HG03196 (cell line): ENCODE measurements at regions not wholly inside any gene's neighbourhood (a gene's known extent, or its start where the extent isn't known, plus 50 kb on each side); places are given as distances from the start of the nearest gene placed in this dataset.

ENCODE experiments used
- ATAC-seq: cut with Tn5 transposase; IDR thresholded peaks from one replicate; pipeline ENCODE4 v1.9.1; 2021; ENCODE audit not compliant: unreplicated experiment

DNA sequence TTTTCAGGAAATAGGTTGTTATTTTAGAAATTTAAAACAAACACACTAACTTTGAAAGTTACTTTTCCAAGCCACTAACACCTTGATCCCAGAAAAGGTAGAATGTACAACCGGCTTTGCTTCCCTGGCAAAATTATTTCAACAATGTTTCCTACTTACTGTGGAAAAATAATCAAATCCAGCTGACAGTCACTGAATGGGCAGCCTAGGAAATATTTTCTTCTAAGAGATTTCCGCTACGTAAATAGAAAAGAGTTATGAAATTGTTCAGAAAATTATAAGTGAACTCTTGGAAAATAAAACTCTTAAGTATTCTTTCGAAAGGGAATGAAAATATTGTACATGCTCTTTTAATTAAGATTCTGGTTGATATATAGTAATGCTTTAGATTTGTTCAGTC, 195.7 kb downstream of the GASK1B start:
- no peak for ATAC-seq

DNA sequence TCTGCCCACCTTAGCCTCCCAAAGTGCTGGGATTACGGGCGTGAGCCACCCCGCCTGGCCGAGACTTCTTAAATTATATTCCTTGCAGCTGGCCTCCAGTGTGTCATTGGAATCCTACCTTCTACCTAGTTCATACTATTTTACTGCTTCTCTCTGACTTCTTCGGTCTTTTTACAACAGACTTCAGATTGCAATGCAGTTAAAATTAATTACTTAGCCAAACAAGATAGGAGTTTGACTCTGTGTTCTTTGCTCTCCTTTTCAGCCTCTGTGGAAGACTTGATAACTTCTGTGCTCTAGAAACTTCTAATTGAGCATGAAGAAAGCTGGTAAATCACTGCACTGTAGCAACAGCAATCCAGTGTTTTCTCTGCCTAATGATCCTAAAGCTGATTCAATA, 199.5 kb downstream of the GASK1B start:
- no peak for ATAC-seq

- ATAC-seq, result no peak
These were observed 208.4 kb downstream of the GASK1B start for GRCh38 chr4:157964463-157964862.

DNA sequence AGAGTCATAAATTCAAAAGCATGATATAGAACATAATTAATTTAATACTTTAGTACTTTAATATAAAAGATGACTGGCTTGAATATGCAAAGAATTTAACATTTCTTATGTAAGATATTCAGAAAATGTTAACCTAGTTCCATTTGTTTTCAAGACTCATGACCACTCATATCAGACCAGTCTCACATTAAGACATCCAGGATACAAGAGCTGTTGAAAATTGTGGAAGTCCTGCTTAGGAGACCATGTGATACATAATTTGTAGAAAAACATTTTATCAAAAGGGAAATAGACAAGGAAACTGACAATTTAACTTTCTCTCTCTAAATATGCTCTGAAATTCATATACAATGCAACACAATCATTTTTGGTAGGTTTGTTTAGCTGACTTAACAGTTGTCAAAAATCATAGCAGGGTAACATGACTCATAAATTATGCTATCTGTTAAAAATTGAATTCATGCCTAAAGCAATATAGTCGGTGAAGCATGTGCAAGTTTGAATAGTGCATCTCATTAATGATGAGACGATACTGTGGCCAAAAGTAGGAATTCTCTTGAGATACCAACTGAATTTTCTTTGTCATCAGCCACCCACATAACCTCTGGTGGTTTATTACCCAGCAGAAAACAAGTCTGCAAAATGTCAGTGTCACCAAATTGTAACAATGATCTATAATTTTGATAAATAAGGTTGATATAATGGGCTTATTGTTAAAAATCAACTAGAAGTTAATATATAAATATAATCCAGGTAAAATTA, 211.4 kb downstream of the GASK1B start:
- no peak for ATAC-seq

DNA sequence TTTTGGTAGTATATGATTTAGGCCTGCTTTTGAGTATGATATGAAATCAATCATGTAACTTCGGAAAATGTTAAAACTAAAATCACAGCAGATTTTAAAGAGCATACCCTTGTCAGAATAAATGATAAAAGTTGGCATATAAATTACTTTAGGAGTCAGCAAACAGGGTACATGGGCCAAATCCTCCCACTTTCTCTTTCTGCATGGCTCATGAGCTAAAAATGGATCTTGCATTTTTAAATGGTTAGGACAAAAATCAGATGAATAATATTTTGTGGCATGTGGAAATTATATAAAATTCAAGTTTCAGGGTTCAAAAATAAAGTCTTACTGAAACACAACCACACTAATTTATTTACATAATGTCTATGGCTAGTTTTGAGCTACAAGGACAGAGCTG, 214.9 kb downstream of the GASK1B start:
- ATAC-seq, result no peak

- no peak for ATAC-seq
These were observed 230.8 kb downstream of the GASK1B start for GRCh38 chr4:157942017-157942416.

- no peak for ATAC-seq
These were observed 238.7 kb downstream of the GASK1B start for GRCh38 chr4:157934151-157934550.

- ATAC-seq, result no peak
These were observed 239.9 kb downstream of the GASK1B start for GRCh38 chr4:157932936-157933335.

DNA sequence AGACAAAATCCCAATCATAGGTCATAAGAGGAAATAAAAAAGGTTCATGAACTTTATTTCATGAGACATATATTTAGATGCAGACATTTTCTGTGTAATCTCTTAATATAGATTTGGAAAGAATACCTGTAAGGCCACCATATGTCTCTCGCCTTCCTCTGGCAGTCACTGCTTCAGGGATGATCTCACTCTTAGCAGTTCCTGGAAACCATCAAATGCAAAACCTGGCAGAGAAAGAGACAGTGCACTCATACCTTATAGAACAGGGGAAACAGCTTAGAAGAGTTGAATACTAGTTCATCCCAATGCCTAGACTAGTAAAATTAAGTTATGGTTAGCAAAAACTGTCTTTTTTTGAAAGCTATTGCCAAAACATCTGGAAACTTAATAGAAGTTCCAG, 243.3 kb downstream of the GASK1B start:
- no peak for ATAC-seq

DNA sequence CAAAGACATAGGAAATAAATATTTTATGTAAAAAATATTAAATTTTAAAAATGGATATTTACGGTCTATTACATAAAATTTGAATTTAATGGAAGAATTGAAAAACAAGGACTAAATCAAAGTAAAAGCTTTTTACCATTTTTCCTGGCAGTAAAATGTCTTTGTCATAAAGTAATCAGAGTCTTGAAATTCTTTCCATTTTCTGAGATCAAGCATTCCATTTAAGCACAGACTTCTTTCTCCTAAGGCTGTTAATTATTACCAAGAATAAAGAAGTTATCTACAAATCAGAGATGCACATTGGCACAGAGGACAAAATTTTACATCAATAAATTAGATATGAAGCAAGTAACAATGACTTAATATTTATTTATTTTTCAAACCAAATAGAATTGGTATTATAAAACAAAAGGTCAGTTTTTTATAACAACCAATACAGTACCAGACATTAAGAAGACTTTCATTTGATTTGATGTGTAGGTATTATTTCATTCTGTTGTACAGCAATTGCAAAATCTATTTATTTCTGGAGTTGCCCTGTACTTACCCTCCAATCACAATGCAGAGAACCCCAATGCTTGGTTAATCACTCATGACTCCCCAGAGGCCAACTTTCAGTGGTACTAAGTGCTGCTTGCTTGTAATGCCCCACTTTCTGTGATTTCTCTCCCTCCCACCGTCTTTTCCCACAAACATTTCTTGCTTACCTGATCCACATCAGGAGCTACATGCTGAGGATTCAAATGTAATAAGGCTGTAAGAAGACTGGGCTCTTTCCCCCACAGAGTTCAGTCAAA, 254.6 kb downstream of the GASK1B start:
- ATAC-seq, result no peak

GRCh38 chr4:157912212-157912611, 260.6 kb downstream of the GASK1B start:
- ATAC-seq, result no peak

DNA sequence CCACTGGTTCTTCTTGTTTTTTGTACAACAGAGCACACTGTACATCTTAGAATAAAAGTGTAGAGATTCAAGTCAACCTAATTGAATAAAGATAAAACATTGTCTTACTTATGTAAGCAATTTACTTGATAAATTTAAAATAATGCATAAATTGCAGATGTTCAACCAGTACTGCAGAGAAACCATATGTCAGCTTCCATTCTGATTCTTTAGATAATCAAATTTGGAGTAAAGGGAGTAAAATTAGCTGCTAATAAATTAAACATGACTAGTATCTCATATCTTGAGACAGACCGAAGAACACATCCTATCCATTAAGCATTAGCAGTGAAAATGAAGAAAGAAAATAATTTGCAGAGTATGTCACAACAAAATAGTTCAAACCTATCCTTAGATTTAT, 261.2 kb downstream of the GASK1B start:
- no peak for ATAC-seq

GRCh38 chr4:157908691-157909090, 264.1 kb downstream of the GASK1B start:
- ATAC-seq, result no peak

GRCh38 chr4:157908031-157908430, 264.8 kb downstream of the GASK1B start:
- ATAC-seq, result no peak

GRCh38 chr4:157907226-157907946, 265.4 kb downstream of the GASK1B start:
- no peak for ATAC-seq

DNA sequence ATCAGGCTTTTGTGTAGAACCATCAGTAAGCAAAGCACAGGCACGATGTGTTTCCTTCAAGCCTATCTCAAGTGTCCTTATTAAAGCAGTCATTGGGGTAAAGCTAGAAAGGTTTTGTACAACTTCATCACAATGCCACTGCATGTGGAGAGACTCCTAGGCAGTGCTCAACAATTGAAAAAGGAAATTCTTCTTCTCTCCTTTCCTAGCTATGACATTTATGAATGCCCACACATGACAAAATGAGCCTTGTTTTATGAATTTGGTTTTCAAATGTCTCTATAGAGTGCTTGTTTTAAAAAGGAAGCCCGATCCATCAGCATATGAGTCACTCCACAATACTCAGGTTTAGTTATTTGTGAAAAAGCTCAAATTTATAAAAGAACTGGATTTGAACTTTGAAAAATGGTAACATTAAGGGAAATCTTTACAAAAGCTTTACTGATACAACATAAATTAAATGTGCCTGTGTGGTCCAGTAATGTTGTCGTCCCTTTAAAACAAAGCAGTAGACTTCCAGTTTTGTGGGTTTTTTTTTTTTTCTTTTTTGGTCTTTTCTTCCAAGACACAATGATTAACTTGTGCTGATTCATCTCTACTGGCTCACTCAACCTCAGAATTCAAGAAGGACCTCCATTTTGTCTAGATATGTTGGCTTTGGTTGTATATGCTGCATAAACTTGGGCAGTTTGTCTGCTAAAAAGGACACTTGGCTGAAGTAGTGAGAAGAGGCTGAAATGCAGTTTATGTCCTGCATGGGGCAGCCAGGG, 273.8 kb downstream of the GASK1B start:
- ATAC-seq, result no peak

DNA sequence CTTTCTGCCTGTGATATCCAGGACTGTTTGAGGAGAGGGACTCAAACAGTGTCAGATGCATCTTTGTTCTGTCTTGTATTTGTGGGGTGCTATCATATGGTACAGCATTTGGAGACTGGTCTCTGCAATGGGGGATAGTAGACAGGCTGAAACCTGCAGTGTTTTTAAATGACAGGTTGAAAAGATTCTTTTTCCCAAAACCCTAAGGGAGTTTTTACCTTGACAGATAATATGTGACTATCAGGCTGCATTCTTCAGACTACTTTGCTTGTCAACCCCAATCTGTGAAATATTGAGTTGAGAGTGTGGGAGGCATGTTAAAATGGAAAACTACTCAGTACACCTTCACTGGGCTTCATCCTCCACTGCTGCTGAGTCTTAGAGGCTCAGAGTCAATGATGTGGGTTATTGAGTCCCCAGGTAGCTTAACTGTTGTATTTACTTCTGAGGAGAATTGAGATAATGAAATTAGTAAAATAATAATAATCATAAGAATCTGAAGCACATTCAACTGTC, 274.9 kb downstream of the GASK1B start:
- no peak for ATAC-seq

- ATAC-seq, result no peak
These were observed 276.1 kb downstream of the GASK1B start for GRCh38 chr4:157896726-157897125.

DNA sequence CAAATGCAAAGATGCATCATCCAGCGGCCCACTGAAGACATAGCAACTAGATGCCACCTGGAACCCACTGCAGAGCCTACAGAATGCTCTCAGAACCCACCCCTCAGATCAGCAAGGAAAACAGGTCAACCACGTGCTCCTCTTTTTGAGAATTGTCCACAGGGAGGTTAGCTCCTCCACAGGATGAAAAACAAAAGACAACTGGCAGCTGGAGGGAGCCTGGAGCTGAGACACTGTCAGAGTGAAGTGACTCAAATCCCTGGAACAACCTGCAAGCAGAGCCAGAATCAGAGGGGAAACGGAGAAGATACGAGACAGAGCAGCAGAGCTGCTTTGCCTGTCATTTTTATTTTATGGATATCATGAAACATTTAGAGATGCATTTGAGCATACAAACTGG, 277.6 kb downstream of the GASK1B start:
- no peak for ATAC-seq

GRCh38 chr4:157889788-157890187, 283.0 kb downstream of the GASK1B start:
- no peak for ATAC-seq

GRCh38 chr4:157888281-157888680, 284.5 kb downstream of the GASK1B start:
- ATAC-seq, result no peak
